GM19438 (cell line): ENCODE measurements at regions not wholly inside any gene's neighbourhood (a gene's known extent, or its start where the extent isn't known, plus 50 kb on each side); places are given as distances from the start of the nearest gene placed in this dataset.

ENCODE experiments used
- ATAC-seq: cut with Tn5 transposase; IDR thresholded peaks from one replicate; pipeline ENCODE4 v1.9.1; 2021; ENCODE audit warnings: low read depth; ENCODE audit not compliant: unreplicated experiment

DNA sequence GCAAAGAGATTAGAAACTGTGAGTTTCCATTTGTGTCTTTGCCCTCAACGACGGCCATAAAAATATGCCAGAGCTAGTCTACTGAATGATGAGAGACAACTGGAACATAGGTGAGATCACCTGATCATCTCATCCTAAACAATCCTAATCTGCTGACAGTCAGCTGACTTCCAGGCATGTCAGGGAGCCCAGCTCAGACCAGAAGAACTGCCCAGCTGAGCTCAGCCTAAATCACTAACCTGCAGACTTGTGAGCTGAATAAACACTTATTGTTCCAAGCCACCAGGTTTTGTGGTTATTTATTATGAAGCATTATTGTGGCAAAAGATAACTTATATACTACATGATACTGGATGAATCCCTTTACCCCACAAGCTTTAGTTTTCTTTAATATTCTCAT is 118.9 kb upstream of the PLEKHG7 start:
- ATAC-seq, result no peak

DNA sequence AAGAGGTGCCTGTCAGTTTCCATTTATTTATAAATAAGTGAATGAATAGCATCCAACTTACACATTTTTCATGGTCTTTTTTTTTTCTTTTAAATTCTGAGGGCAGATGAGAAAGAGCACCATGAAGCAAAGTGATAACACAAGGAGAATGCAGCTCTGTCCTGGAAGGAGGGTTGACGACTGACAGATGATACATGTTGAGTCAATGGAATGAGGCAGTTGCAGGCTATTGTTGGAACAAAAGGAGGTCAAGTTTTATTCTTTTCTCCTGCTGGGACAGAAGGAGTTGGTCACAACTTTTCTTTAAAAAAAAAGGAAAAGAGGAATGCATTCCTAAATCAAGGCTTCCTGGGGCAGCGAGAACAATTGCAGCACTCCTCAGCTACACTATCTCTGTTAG is 119.9 kb upstream of the PLEKHG7 start:
- ATAC-seq, result no peak

DNA sequence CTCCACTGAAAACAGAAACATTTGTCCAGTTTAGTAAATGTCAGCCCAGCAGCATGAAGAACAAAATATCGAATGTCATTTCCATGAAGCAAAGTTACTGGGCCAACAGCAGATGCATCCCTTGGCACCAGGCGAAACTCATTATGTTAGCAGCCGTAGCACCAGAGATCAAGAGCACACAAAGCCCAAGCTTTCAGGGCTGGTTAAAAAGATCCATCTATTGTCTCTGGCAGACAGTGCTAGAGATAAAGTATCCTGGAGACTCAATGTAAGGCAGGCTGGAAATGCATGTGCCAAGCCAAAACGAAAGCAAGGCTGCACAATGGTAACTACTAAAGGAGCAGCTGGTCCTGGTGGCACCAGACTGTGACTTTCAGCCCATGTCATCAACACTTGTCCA is 120.3 kb upstream of the PLEKHG7 start:
- ATAC-seq, result no peak

DNA sequence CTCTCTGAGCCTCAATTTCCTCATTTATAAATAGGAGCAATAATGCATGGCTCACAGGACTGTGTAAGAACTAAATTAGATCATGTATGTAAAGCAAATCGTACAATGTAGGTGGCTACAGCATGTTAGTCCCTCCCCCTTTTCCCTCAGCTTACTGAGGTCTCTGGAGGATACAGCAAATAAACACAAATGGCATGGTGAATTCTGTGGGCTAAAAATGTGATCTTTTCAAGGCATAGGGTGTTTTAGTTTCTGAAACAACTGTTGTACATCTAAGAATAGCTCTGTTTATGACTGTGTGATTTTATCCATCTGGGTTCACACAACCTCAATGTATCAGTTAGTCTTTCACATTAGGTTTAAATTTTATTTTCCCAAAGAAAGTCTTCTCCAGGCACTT is 121.2 kb upstream of the PLEKHG7 start:
- ATAC-seq, result peak; percentile 62

DNA sequence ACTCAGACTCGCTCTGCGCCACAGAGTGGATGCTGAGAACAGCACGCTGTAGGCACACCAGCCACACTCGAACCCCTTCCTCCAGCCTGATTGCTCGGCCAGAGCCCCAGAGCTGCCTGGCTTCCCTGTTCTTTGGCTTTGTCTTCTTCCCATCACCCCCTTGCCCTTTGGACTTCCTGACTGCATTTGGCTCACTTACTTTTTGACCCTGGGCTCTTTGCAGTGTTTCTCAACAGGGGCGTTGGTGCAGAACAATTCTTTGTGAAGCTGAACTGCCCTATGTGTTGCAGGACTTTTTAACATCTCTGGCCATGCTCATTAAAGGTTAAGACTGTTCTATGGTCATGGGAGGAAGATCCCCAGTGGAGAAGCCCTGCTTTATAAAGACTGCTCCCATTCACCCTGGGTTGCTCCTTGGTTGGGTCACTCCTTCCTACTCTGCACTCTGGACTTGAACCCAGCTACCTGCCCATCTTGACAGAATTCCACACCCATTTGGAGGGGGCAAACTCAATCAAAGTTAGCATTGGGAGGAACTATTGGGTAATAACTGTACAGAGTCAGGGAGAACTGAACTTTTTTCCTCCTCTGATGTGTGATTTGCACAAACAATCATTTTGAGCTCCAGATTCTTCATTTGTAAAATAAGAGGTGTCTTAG is 127.7 kb upstream of the PLEKHG7 start:
- no peak for ATAC-seq

DNA sequence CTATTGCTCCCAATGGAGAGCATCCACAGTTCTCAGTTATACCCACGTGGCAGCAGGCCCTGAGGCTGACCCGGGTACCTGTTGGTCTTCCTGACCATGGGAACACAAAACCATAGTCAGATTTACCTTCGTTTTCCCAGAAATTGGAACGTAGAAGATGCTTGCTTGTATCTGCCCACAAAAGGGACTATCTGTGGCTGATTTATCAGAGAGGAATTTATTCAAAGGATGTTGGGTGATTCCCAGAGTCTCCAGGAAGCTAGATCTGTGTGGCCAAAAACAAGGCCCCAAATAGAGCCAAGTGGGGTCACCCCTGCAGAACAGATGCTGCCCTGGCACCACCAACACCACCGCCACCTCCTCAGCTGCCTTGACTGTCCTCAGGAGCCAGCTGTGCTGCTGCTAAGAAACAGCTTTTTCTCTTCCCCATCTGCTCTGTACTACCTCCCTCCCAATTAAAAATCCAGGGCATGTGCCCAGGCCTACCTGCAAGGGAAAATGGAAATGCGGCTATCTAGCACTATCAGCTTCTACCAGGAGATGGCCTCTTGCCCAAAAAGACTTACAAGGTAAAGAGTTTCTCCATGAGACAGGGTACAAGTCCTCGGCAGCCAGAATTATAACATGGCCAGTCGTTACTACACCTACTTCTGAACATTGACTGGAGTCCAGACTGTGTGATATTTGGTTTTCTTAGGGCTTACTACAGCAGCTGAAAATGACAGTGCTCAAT is 128.6 kb upstream of the PLEKHG7 start:
- ATAC-seq, result no peak

DNA sequence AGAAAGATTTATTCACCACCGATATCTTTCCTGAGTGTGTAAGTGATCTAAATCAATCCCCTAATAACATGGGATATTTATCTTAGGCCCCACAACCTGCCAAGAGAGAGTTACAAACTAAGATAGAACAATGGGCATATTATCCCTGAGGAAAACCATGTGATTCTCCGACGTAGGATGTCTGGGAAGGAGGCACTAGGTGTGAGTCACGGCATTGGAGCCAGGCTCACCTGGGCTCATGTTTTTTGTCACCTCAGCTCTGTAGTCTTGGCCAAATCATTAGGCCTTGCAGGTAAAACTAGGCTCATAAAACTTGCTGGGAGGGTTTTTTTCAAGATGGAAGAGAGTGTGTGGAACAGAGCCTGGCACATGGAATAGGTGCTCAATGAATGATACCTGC is 129.7 kb upstream of the PLEKHG7 start:
- no peak for ATAC-seq

DNA sequence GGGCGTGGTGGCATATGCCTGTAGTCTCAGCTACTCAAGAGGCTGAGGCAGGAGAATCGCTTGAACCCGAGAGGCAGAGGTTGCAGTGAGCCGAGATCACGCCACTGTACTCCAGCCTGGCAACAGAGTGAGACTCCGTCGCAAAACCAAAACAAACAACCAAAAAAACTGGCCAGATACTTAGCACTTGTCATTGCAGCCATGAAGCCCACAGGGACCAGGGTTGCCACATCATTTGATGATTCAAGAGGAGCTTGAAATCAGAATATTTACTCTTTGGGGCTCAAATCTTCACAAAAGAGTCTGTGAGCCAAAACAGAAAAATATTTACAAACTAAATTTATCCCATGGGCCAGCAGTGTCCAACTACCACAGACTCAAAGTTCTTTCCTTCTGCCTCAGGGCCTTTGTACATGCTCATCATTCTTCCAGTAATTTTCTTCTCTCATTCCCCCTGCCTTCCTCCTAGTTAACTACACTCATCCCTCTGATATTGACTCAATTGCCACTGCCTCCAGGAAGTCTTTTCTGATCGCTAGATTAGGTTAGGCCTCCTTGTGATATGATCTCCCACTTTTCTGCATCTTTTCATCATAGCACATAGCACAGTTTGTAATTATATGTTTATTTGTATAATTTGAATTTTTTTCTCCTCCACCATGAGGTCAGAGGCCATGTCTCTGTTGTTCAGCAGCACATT is 130.8 kb upstream of the PLEKHG7 start:
- no peak for ATAC-seq

DNA sequence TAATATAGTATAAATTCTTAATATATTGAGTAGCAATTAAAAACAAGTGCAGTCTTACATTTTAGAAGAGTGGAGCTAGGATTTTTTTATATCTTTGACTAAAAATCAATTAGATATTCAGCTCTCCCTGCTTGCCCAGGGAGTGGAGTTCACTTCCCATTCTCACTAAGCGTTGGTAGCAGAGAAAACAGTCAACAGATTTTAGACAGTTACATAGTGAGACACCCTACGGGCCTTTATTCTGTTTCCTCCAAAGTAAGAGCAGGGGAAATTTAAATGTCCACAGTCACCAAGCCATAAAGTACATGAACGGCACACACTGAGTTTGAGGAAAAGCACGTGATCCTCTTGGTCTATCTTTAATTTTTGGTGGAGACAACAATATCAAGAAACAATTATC is 131.6 kb upstream of the PLEKHG7 start:
- ATAC-seq, result no peak

DNA sequence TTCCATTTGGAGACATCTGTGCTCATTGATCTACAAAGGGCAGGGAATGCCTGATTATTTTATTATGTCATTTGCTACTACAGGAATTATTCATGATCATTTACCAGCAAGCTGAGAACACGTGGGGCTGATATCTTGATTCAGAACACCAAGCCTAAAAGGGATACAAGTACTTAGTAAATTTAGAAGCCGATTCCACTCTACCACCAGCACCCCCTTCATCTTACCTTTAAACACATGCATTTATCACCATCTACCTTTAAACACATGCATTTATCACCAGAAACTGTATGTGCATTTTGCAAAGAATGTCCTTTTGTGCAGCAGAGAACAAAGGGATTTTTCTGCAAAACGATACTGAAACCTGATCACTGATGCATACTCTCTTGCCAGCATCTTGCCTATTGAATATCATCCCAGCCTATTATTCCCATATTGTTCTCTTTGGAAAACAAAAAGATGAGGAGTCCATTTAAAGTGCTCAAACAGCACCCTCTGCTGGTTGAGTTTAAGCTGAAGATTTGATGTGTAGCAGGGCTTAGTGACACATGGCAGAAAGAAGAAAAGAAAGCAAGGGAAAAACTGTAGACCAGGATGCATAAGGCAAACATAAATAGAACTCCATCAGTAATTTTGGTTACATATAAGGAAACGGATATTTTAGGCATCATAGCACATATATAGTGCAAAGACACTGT is 132.6 kb upstream of the PLEKHG7 start:
- ATAC-seq, result peak; percentile 91

DNA sequence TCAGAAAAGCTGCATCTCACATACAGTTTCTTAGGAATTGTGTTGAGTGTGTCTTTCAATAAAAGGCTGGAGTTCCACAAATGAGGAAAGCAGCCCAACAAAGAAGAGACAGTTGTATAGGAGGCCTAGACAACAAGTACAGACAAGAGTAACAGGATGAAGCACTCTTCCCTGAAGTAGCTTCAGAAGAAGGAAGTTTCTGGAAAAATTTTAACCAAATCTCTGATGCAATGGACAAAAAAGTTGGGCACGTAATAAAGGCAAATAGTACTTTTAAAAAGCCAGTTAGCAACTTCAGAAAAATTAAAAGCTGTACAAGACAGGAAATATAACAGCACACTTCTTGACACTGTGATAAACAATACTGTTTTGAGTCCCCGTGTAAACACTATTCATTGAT is 134.1 kb upstream of the PLEKHG7 start:
- ATAC-seq, result no peak

DNA sequence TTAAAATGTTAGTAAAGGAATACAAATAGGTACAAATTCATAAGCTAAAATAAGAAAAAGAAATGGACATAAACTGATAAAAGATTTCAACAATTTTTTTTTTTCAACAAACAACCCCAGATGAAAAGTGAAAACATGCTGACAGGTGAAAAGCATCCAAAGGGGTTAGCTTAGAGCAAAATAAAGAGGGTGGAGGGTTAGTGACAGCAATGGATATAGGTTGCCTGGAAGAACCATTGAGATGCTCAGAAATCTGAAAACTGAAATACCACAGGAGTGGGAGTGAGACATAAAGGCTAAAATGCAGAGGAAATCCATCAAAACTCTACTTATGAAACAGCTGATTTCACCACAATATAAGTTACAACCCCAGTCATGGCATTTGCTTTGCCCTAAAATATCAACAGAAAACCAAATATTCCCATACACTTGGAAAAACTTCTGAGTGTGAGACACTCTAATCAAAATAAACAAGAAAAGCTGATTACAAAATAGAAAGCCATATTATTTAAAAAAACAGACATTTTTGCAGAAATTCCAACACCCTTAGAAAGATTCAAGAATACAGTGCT is 136.3 kb upstream of the PLEKHG7 start:
- ATAC-seq, result no peak

DNA sequence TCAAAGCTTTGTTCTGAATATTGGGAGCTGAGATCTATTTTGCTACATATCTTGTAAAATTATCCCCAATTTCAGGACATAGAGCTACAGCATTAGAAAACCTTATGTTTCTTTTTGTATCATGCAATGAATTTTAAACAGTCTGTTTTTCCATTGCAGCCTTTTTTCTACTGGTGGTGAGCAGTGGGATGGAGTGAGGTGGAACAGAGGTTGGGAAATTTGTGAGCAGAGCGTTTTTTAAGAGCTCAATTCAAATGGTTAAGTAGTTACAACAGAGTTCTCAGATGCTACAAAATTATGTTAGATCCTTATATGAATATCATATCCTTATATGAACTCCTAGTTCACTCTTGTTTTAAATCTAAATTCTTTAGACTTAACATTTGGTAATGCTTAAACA is 139.0 kb upstream of the PLEKHG7 start:
- no peak for ATAC-seq

DNA sequence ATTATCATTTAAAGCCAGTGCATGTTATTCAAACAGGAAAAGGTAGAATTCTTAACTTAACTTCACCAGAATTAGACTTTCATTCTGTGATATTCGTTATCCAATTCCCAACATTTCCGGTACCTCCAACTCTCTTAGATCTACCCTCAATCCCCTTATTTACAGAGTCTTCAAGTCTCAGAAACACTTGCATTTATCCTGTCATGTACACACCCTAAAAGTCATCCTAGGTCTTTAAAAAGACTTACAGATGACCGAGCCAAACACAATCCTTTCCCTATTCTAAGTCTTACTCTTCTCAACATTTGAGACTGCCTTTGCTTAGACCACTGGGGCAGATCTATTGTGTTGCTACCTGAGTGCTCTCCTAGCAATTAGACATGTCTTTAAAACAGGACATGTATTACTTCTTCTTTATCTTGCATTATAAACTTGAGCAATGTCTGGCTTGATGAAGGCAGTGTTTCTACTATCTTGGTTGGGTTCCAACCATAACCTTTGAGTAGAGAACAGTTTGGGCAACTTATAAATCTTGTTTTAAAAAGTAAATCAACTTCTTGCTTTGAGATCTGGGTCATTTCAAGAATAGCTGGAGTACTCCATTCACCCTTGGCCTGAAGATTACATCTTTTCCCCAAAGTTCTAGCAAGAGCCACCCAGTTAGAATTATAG is 140.6 kb upstream of the PLEKHG7 start:
- ATAC-seq, result no peak

DNA sequence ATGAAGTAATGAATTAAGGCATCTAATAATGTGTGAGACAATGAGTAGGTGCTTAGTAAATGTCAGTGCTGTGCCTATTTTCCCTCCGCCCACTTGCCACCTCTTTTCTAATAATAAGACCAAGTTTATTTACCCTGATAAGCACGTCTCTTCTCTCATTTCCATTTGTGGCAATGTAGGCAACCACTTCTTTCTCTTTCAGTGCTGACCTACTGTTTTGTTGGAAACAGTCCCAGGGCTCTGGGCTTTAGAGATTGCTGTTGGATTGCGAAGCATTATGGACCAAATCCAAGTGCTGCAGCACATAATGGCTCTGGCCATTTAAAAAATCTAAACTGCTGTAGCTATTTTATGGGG is 141.3 kb upstream of the PLEKHG7 start:
- ATAC-seq, result no peak

DNA sequence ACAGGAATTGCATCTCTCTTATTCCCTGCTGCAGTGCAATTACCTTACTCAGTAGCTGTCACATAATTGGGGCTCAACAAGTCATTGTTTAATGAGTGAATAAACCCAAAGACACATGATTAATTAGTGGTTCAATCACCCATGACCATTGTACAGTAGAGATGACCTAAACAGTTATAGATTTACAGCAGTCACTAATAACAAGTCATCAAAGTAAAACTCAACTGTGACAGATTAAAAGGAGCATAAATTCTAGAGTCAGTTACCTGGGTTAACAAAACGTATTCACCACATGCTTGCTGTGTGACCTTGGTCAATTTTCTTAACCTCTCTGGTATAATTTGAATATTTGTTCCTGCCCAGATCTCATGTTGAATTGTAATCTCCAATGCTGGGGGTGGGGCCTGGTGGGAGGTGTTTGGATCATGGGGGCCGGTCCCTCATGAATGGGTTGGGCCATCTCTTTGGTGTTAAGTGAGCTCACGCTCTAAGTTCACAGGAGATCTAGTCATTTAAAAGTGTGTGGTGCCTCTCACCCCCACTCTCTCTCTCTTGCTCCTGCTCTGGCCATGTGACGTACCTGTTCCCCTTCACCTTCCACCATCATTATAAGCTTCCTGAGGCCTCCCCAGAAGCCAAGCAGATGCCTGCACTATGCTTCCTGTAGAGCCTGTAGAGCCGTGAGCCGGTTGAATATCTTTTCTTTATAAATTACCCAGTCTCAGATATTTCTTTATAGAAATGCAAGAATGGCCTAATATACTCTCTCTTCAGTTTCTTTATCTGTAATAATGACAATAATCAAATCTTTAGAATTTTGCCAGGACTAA is 141.9 kb upstream of the PLEKHG7 start:
- no peak for ATAC-seq

DNA sequence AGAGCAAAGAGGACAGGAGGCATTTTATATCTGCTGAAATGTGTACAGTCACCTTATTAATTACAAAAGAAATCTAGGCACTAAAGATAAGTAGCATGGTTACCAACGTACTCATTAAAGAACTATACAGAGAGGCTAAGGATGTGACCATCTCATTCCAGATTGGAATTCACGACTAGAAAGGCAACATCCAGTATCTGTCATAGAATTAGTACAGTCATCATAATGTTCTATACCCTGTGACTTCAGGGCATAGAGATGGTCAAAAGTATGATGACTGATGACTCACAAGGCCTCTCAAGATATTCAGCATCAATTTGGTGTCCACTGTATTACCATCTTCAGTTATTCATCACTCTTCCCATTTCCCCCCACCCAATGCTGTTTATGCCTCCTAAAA is 144.0 kb upstream of the PLEKHG7 start:
- ATAC-seq, result no peak

DNA sequence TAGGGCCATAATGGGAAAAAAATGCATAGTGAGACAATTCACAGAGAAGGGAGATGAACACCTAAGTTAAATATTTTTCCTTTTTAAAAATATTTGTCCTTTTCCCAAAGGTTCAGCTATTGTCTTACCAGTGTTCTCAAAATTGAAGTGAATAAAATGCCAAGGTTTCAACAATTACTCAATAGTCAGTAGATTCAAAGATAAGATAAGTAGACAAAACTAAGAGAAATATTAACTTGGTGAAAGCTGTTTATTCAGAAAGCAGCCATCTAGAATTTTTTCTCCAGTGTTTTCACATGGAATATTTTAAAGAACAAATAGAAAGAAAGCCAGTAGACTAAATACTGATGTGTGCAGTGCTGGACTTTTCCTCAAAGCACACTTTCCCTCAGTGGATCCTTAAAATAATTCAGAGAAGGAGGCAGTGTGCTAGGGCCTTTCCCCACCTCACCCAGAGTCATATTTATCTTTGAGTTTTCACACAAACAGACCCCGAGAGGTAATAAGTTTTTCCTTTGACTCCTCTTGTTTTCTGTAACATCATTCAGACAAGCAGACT is 144.5 kb upstream of the PLEKHG7 start:
- ATAC-seq, result no peak

DNA sequence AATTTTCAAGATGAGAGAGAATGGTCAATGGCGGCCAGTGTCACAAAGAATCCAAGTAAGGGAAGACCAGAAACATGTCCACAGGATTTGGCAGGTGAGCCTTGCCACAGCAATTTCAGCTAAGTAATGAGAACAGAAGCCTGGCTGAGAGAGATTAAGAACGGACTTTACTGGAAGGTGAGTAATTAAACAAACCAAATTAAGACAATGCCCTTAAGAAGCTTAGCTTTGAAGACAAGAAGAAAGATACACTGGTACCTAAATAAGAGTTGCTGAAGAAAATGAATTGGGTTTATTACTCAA is 145.4 kb upstream of the PLEKHG7 start:
- ATAC-seq, result no peak
